ENCODE measurements at regions not wholly inside any gene's neighbourhood (a gene's known extent, or its start where the extent isn't known, plus 50 kb on each side); places are given as distances from the start of the nearest gene placed in this dataset.
A peak's percentile ranks its signal among the peaks of the same experiment; 100 is the strongest.

DNA sequence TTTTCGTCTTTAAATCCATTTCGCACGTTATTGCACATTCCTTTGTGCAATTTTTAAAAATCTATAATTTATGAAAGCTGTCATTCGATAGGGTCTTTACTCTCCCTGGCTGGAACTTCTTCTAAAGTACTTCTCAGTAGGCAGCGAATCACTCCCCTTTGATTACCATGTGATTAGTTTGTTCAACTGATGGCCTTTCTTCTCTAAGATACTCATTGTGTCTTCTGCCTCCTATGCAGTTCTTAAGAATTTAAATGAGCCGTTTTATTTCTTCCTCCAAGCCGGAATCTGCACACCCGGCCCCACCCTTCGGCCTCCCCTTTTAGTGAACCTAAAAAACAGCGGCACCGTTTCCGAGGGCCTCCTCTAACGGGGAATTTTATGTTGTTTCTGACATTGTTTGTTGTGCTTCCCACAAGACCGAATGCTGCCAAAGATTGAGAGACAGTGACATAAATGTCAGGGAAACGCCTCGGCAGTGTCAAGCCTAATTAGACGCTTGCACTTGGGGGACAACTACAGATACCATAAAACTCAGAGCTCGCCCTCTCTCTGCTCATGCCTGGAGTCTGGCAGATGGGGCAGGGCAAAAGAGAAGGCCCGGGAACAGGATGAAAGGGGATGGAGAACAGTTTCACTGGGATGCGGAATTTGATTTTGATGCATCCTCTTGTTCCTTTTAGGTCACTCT is 255.3 kb downstream of the BCL11A start:
- Mint-ChIP-seq H3K36me3 (ENCODE audit: low read depth) (no peaks in the 10 kb centered on the region), H3K27me3 (ENCODE audit: insufficient read depth) (peaks cover 23% of the 10 kb centered on the region), H3K4me3 (no peak overlapping the region), H3K4me1 (peaks cover 2% of the 10 kb centered on the region), H3K9me3 (peaks cover 2% of the 10 kb centered on the region), H3K27ac (no peak overlapping the region)
- Histone ChIP-seq H3K9me3 (ENCODE audit: control insufficient read depth, low read length) (no peaks in the 10 kb centered on the region), H3K27ac (ENCODE audit: low read depth, low read length) (peak overlapping the region; percentile 44), H3K36me3 (ENCODE audit: control insufficient read depth, insufficient read depth, low read length) (no peaks in the 10 kb centered on the region), H3K27me3 (ENCODE audit: control insufficient read depth, insufficient read depth, low read length, poor library complexity, severe bottlenecking) (peaks cover 6% of the 10 kb centered on the region), H3K4me1 (ENCODE audit: control insufficient read depth, insufficient read depth, low read length) (no peaks in the 10 kb centered on the region), H3K4me3 (ENCODE audit: low read length) (no peak overlapping the region), H3K9ac (ENCODE audit: extremely low read depth, low read length, poor library complexity, severe bottlenecking) (no peak overlapping the region)
- WGBS, 2 experiments (ENCODE audit: insufficient coverage in 1 of 2, insufficient read length in 1 of 2), result 91 to 92% methylated on average over 15 to 20 of the region's 20 CpGs
- TF ChIP-seq, protein P1, sequence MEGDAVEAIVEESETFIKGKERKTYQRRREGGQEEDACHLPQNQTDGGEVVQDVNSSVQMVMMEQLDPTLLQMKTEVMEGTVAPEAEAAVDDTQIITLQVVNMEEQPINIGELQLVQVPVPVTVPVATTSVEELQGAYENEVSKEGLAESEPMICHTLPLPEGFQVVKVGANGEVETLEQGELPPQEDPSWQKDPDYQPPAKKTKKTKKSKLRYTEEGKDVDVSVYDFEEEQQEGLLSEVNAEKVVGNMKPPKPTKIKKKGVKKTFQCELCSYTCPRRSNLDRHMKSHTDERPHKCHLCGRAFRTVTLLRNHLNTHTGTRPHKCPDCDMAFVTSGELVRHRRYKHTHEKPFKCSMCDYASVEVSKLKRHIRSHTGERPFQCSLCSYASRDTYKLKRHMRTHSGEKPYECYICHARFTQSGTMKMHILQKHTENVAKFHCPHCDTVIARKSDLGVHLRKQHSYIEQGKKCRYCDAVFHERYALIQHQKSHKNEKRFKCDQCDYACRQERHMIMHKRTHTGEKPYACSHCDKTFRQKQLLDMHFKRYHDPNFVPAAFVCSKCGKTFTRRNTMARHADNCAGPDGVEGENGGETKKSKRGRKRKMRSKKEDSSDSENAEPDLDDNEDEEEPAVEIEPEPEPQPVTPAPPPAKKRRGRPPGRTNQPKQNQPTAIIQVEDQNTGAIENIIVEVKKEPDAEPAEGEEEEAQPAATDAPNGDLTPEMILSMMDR (conservative IDR thresholded peaks at IDR 0.05), result no peak
- DNase-seq, result no peak

DNA sequence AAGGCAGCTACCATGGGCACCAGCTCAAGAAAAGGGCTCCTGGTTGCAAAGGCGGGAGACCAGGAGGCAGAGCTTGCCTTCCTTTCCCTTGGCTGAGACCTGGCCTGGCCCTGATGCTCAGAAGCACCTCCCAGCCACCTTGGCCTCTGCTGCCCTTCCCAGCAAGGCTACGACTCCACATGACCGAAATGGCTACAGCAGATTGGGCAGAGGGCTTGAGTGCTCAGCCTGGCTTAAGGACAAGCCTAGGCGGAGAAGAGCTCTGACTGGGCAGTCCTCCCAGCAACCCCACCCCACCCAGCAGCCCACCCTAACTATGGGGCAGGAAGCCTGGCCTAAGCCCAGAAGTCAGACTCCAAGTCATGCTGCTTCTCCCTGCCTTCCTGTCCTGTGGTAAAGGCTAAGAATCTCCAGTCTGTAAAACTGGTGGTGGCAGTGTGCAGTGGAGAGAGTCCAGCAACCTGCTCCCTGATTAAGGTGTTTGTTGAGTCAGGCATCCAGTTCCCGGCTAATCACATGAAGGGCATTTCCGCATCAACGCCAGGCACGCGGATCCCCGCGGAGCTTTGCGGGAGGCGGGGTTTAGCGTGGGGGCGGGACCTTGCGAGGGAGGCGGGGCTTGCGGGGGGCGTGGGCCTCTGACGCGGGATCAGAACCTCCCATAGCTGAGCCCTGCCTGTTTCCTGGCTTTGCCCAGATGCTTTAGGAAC is 256.0 kb downstream of the BCL11A start:
- H3K9me3 Mint-ChIP-seq, result peaks cover 2% of the 10 kb centered on the region
- Histone ChIP-seq H3K4me1 (ENCODE audit: control insufficient read depth, insufficient read depth, low read length) (no peaks in the 10 kb centered on the region), H3K4me3 (ENCODE audit: low read length) (no peak overlapping the region), H3K27ac (ENCODE audit: low read depth, low read length) (no peak overlapping the region), H3K36me3 (ENCODE audit: control insufficient read depth, insufficient read depth, low read length) (no peaks in the 10 kb centered on the region), H3K9ac (ENCODE audit: extremely low read depth, low read length, poor library complexity, severe bottlenecking) (no peak overlapping the region), H3K27me3 (ENCODE audit: control insufficient read depth, insufficient read depth, low read length, poor library complexity, severe bottlenecking) (peaks cover 6% of the 10 kb centered on the region), H3K9me3 (ENCODE audit: control insufficient read depth, low read length) (no peaks in the 10 kb centered on the region)
- H3K4me1 Mint-ChIP-seq, result peaks cover 2% of the 10 kb centered on the region
- no peaks in the 10 kb centered on the region for H3K36me3 Mint-ChIP-seq (ENCODE audit: low read depth)
- no peak overlapping the region for H3K27ac Mint-ChIP-seq
- TF ChIP-seq, protein P1 (conservative IDR thresholded peaks at IDR 0.05), result no peak
- H3K27me3 Mint-ChIP-seq (ENCODE audit: insufficient read depth), result peaks cover 23% of the 10 kb centered on the region
- 60 to 61% methylated on average over 16 to 21 of the region's 21 CpGs for WGBS, 2 experiments (ENCODE audit: insufficient coverage in 1 of 2, insufficient read length in 1 of 2)
- peak; percentile 95 for DNase-seq
- no peak overlapping the region for H3K4me3 Mint-ChIP-seq

DNA sequence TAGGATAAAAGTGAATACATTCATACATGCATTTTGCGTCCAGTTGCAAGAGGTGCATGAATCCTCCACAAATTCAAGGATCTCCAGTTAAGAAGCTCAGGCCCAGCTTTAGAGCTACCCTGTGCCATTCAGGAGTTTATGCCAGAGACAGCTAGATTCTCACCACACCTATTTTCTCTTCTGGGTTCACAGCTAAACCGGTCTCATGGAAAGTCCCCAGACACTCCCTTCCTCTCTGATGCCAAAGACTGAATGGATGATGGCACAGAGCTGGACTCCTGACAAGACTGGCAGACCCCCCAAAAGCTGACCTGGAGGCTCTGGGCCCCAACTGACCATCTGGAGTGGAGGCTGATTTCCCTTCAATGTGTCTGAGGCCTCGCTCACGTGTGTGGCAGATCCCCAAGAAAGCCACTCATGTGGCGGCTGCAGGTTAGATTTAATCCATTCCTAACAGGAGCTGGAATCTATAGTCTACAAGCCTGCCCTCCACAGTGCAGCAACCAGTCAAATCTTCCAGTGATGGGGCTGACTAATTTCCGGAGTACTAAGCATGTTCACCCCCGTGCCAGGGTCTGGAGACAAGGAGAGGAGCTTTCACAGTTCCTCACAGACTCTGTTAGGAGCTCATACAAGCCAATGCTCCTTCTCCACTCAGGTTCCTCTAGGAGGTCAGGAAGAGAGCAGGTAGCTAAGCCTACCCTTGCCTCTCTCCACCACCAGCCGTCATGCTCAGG is 257.1 kb downstream of the BCL11A start:
- no peaks in the 10 kb centered on the region for H3K36me3 Mint-ChIP-seq (ENCODE audit: low read depth)
- H3K4me1 ChIP-seq (ENCODE audit: control insufficient read depth, insufficient read depth, low read length), result no peaks in the 10 kb centered on the region
- H3K27me3 Mint-ChIP-seq (ENCODE audit: insufficient read depth), result peaks cover 21% of the 10 kb centered on the region
- peaks cover 2% of the 10 kb centered on the region for H3K9me3 Mint-ChIP-seq
- no peak overlapping the region for H3K4me3 Mint-ChIP-seq
- peaks cover 2% of the 10 kb centered on the region for H3K4me1 Mint-ChIP-seq
- no peak overlapping the region for H3K9ac ChIP-seq (ENCODE audit: extremely low read depth, low read length, poor library complexity, severe bottlenecking)
- DNase-seq, result no peak
- H3K27me3 ChIP-seq (ENCODE audit: control insufficient read depth, insufficient read depth, low read length, poor library complexity, severe bottlenecking), result no peaks in the 10 kb centered on the region
- H3K4me3 ChIP-seq (ENCODE audit: low read length), result no peak overlapping the region
- TF ChIP-seq, protein P1 (conservative IDR thresholded peaks at IDR 0.05), result no peak
- H3K9me3 ChIP-seq (ENCODE audit: control insufficient read depth, low read length), result no peaks in the 10 kb centered on the region
- H3K27ac Mint-ChIP-seq, result no peak overlapping the region
- WGBS, 2 experiments (ENCODE audit: insufficient coverage in 1 of 2, insufficient read length in 1 of 2), result 93 to 97% methylated on average over 5 to 8 of the region's 8 CpGs
- H3K27ac ChIP-seq (ENCODE audit: low read depth, low read length), result peak overlapping the region; percentile 96
- no peaks in the 10 kb centered on the region for H3K36me3 ChIP-seq (ENCODE audit: control insufficient read depth, insufficient read depth, low read length)

All from endodermal cell (in vitro differentiated cells).